ENCODE measurements at regions not wholly inside any gene's neighbourhood (a gene's known extent, or its start where the extent isn't known, plus 50 kb on each side); places are given as distances from the start of the nearest gene placed in this dataset.
"Not testable (repeated sequence)": the region's sequence is repeated elsewhere in the genome, so short reads cannot be mapped to it uniquely, and the experiment has no call there.

DNA sequence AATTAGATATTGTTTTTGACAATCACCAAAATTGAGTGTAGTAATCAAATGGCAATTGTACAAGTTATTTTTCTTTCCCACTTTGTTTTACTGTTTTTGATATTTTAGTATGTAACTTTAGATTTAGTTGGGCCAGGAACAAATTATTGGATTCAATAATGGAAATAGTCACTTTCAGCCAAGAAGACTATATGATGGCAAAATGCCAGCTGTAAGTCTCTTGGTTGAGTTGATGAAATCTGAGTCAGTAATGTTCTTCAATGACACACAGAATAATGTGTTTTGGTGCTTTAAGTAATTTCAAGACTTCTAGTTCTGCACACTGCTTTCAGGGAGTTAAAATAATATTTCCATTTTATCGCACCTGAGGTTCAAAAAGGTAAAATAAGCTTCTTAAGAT lies 2022.0 kb upstream of the CELF4 start:
- no peaks in the 10 kb centered on the region for H3K4me1 Mint-ChIP-seq (ENCODE audit: insufficient read depth, unreplicated experiment)
- H3K27ac Mint-ChIP-seq (ENCODE audit: low read depth, unreplicated experiment) = no peak overlapping the region
- BruUV-seq (replicated peaks) = no TSS peak
- intact Hi-C loops (cut with micrococcal nuclease) = no loop called here
- H3K36me3 Mint-ChIP-seq (ENCODE audit: insufficient read depth, unreplicated experiment) = no peaks in the 10 kb centered on the region
- no peaks in the 10 kb centered on the region for H3K9me3 Mint-ChIP-seq (ENCODE audit: unreplicated experiment)
- POLR2A ChIA-PET = no interaction called here
- peak; percentile 3 for DNase-seq (ENCODE audit: unreplicated experiment)
- CTCF ChIA-PET = interaction anchor here (1.1 kb wide), 1 partner anchor 9 kb away, joined by 3 read pairs; no protein-coding TSS in a partner anchor
- TF ChIP-seq, protein P1, sequence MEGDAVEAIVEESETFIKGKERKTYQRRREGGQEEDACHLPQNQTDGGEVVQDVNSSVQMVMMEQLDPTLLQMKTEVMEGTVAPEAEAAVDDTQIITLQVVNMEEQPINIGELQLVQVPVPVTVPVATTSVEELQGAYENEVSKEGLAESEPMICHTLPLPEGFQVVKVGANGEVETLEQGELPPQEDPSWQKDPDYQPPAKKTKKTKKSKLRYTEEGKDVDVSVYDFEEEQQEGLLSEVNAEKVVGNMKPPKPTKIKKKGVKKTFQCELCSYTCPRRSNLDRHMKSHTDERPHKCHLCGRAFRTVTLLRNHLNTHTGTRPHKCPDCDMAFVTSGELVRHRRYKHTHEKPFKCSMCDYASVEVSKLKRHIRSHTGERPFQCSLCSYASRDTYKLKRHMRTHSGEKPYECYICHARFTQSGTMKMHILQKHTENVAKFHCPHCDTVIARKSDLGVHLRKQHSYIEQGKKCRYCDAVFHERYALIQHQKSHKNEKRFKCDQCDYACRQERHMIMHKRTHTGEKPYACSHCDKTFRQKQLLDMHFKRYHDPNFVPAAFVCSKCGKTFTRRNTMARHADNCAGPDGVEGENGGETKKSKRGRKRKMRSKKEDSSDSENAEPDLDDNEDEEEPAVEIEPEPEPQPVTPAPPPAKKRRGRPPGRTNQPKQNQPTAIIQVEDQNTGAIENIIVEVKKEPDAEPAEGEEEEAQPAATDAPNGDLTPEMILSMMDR (IDR thresholded peaks at IDR 0.05; ENCODE audit: unreplicated experiment) = no peak
- no peaks in the 10 kb centered on the region for H3K27me3 Mint-ChIP-seq (ENCODE audit: insufficient read depth, unreplicated experiment)
- no peak overlapping the region for H3K4me3 Mint-ChIP-seq (ENCODE audit: unreplicated experiment)

DNA sequence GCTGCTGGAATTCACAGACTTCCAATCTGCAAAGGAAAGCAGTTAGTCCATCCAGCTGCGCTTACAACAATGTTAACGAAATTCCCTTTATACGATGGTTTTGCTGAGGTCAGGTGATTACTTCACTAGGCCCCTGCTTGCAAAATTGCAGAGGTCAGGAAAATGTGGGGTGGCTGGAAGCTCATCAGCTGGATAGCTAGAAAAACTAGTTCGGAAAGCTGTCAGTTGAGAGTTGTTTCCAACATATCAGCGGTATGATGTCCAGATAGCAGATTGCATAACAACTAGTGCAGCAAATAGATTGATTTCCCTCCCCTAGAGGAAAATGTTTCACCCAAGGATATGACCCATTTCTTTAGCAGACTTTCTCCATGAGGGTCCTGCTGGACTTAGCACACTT lies 2021.1 kb upstream of the CELF4 start:
- no TSS peak for BruUV-seq (replicated peaks)
- H3K9me3 Mint-ChIP-seq (ENCODE audit: unreplicated experiment) = no peaks in the 10 kb centered on the region
- POLR2A ChIA-PET = no interaction called here
- DNase-seq (ENCODE audit: unreplicated experiment) = no peak
- H3K27ac Mint-ChIP-seq (ENCODE audit: low read depth, unreplicated experiment) = no peak overlapping the region
- no peaks in the 10 kb centered on the region for H3K36me3 Mint-ChIP-seq (ENCODE audit: insufficient read depth, unreplicated experiment)
- no peaks in the 10 kb centered on the region for H3K27me3 Mint-ChIP-seq (ENCODE audit: insufficient read depth, unreplicated experiment)
- CTCF ChIA-PET = no interaction called here
- no peaks in the 10 kb centered on the region for H3K4me1 Mint-ChIP-seq (ENCODE audit: insufficient read depth, unreplicated experiment)
- TF ChIP-seq, protein P1 (IDR thresholded peaks at IDR 0.05; ENCODE audit: unreplicated experiment) = no peak
- H3K4me3 Mint-ChIP-seq (ENCODE audit: unreplicated experiment) = no peak overlapping the region
- intact Hi-C loops (cut with micrococcal nuclease) = no loop called here

DNA sequence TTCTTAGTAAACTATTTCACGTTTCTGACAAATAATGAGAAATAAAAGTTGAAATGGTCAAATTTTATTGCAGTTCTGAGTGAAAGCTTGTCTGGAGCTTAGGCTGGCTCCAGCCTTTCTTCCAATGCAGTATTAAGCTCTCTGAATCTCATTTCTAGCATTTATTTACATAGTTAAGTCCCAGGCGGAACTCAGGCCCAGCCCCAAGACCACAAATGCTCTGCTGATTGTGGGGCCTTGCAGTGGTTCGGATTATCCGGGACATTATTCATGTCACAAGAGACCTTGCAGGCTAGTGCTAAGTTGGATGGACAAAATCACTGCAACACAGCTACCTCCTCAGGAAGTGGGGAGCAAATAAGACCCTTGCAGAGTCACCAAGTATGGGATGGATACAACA lies 2009.3 kb upstream of the CELF4 start:
- POLR2A ChIA-PET = no interaction called here
- no peak overlapping the region for H3K4me3 Mint-ChIP-seq (ENCODE audit: unreplicated experiment)
- BruUV-seq (replicated peaks) = no TSS peak
- DNase-seq (ENCODE audit: unreplicated experiment) = no peak
- H3K4me1 Mint-ChIP-seq (ENCODE audit: insufficient read depth, unreplicated experiment) = no peaks in the 10 kb centered on the region
- H3K36me3 Mint-ChIP-seq (ENCODE audit: insufficient read depth, unreplicated experiment) = no peaks in the 10 kb centered on the region
- intact Hi-C loops (cut with micrococcal nuclease) = loop anchor here (5.0 to 10.0 kb wide), 4 partner anchors 303 to 1798 kb away; no protein-coding TSS in a partner anchor
- H3K27me3 Mint-ChIP-seq (ENCODE audit: insufficient read depth, unreplicated experiment) = no peaks in the 10 kb centered on the region
- CTCF ChIA-PET = interaction anchor here (0.6 to 1.0 kb wide), 4 partner anchors 47 to 1995 kb away, joined by 3 to 5 read pairs (median 3); no protein-coding TSS in a partner anchor
- H3K9me3 Mint-ChIP-seq (ENCODE audit: unreplicated experiment) = no peaks in the 10 kb centered on the region
- TF ChIP-seq, protein P1 (IDR thresholded peaks at IDR 0.05; ENCODE audit: unreplicated experiment) = no peak
- H3K27ac Mint-ChIP-seq (ENCODE audit: low read depth, unreplicated experiment) = no peak overlapping the region

DNA sequence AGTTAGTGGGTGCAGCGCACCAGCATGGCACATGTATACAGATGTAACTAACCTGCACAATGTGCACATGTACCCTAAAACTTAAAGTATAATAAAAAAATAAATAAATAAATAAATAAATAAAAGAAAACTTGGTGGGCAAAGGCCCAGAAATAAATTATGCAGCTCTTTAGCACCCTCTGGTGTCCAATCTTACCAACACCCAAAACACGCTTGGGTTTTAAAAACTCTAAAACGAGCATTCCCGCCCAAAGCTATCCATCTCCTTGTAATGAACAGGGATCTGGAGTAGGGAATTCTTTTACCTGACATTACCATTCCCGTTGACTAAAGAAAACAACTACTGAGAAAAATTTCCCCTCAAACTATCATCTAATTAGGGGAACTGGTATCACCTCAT lies 2005.9 kb upstream of the CELF4 start:
- Mint-ChIP-seq H3K9me3 (ENCODE audit: unreplicated experiment) (no peaks in the 10 kb centered on the region), H3K27me3 (ENCODE audit: insufficient read depth, unreplicated experiment) (no peaks in the 10 kb centered on the region), H3K36me3 (ENCODE audit: insufficient read depth, unreplicated experiment) (no peaks in the 10 kb centered on the region), H3K4me3 (ENCODE audit: unreplicated experiment) (no peak overlapping the region), H3K4me1 (ENCODE audit: insufficient read depth, unreplicated experiment) (no peaks in the 10 kb centered on the region), H3K27ac (ENCODE audit: low read depth, unreplicated experiment) (no peak overlapping the region)
- intact Hi-C loops (cut with micrococcal nuclease) = loop anchor here (5.0 to 10.0 kb wide), 4 partner anchors 299 to 1794 kb away; no protein-coding TSS in a partner anchor
- TF ChIP-seq, protein P1 (IDR thresholded peaks at IDR 0.05; ENCODE audit: unreplicated experiment) = peak; percentile 35
- POLR2A ChIA-PET = interaction anchor here (0.6 kb wide), 1 partner anchor 307 kb away, joined by 3 read pairs; no protein-coding TSS in a partner anchor
- DNase-seq (ENCODE audit: unreplicated experiment) = peak; percentile 30
- CTCF ChIA-PET = interaction anchor here (0.6 to 1.0 kb wide), 3 partner anchors 13 to 1793 kb away, joined by 3 to 4 read pairs (median 3); no protein-coding TSS in a partner anchor
- no TSS peak for BruUV-seq (replicated peaks)

DNA sequence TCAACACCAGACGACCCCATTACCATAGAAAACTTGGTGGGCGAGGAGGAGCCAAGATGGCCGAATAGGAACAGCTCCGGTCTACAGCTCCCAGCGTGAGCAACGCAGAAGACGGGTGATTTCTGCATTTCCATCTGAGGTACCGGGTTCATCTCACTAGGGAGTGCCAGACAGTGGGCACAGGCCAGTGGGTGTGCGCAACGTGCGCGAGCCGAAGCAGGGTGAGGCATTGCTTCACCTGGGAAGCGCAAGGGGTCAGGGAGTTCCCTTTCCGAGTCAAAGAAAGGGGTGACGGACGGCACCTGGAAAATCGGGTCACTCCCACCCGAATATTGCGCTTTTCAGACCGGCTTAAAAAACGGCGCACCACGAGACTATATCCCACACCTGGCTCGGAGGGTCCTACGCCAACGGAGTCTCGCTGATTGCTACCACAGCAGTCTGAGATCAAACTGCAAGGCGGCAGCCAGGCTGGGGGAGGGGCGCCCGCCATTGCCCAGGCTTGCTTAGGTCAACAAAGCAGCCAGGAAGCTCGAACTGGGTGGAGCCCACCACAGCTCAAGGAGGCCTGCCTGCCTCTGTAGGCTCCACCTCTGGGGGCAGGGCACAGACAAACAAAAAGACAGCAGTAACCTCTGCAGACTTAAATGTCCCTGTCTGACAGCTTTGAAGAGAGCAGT lies 2000.1 kb upstream of the CELF4 start:
- H3K9me3 Mint-ChIP-seq (ENCODE audit: unreplicated experiment); H3K27me3 Mint-ChIP-seq (ENCODE audit: insufficient read depth, unreplicated experiment); H3K4me1 Mint-ChIP-seq (ENCODE audit: insufficient read depth, unreplicated experiment); POLR2A ChIA-PET; H3K36me3 Mint-ChIP-seq (ENCODE audit: insufficient read depth, unreplicated experiment); intact Hi-C loops (cut with micrococcal nuclease); CTCF ChIA-PET; DNase-seq (ENCODE audit: unreplicated experiment); H3K4me3 Mint-ChIP-seq (ENCODE audit: unreplicated experiment); H3K27ac Mint-ChIP-seq (ENCODE audit: low read depth, unreplicated experiment); BruUV-seq (replicated peaks): not testable (repeated sequence)

All from MCF 10A (cell line).